Heart left ventricle (tissue), 16 donors: ENCODE measurements at regions not wholly inside any gene's neighbourhood (a gene's known extent, or its start where the extent isn't known, plus 50 kb on each side); places are given as distances from the start of the nearest gene placed in this dataset.

Experiments
- ATAC-seq, 4 donors: fragments of 200-7000 bp; cut with Tn5 transposase; one replicate each; pipeline ENCODE4 v1.9.1; 2020 to 2022; ENCODE audit warnings: moderate library complexity in 4 of 4, mild to moderate bottlenecking in 3 of 4, moderate number of reproducible peaks in 1 of 4
- DNase-seq, 5 donors: peaks; one replicate each; pipeline ENCODE4 v3.0.0-alpha.2; 2020
- H3K27ac ChIP-seq, 12 donors: fragments of 200-600 bp; sonication (generic) in 4 of 12; one replicate each; pipeline versions ENCODE4 v1.5.0 to v1.8.0; 2016 to 2022; ENCODE audit warnings: mild to moderate bottlenecking in 2 of 12
- H3K27me3 ChIP-seq, 9 donors: fragments of 200-600 bp; sonication (generic) in 2 of 9; one replicate each; pipeline versions ENCODE4 v1.5.1 to v1.8.0; 2016 to 2022; ENCODE audit warnings: mild to moderate bottlenecking in 3 of 9
- H3K36me3 ChIP-seq, 9 donors: fragments of 200-600 bp; sonication (generic) in 2 of 9; one replicate each; pipeline versions ENCODE4 v1.5.0 to v1.8.0; 2018 to 2022; ENCODE audit warnings: mild to moderate bottlenecking in 2 of 9
- H3K4me1 ChIP-seq, 12 donors: fragments of 200-600 bp; sonication (generic) in 4 of 12; one replicate each; pipeline versions ENCODE4 v1.5.0 to v1.8.0; 2016 to 2022; ENCODE audit warnings: mild to moderate bottlenecking in 3 of 12
- H3K4me3 ChIP-seq, 12 donors: fragments of 200-600 bp; sonication (generic) in 4 of 12; one replicate each; pipeline versions ENCODE4 v1.5.0 to v1.8.0; 2017 to 2022; ENCODE audit warnings: mild to moderate bottlenecking in 9 of 12, moderate library complexity in 4 of 12
- H3K9me3 ChIP-seq, 12 donors: fragments of 200-600 bp; sonication (generic) in 4 of 12; one replicate each; pipeline versions ENCODE4 v1.5.0 to v1.8.0; 2016 to 2022; ENCODE audit warnings: mild to moderate bottlenecking in 1 of 12
- POLR2A ChIP-seq, 2 donors: fragments of 450-650 bp; IDR thresholded peaks; one replicate each; pipeline ENCODE4 v1.6.1; 2017; ENCODE audit warnings: antibody characterized with exemption in 2 of 2, mild to moderate bottlenecking in 2 of 2, moderate library complexity in 2 of 2
- WGBS, 4 donors: extraction: QIAGEN DNeasy Blood & Tissue Kit in 2 of 4; methylation state at CpG; one replicate each; pipeline versions ENCODE4 v1.1.5 to v1.1.7; 2013 to 2018; 5-methylcytosine and 5-hydroxymethylcytosine counted together
- intact Hi-C, 10 donors: fragments of 100-400 bp; cut with DNase I; formaldehyde crosslinking; loops; one replicate each; pipeline versions ENCODE4 v1.11.1 to v1.14.2; 2022
- TF ChIP-seq, protein P1 (sequence below), 12 donors: fragments of 200-600 bp; sonication (generic) in 4 of 12; IDR thresholded peaks; one replicate each; pipeline versions ENCODE4 v1.5.0 to v1.8.0; 2018 to 2022; ENCODE audit warnings: antibody characterized with exemption in 12 of 12, mild to moderate bottlenecking in 5 of 12
- donor health status: ischemic (EF 13 %, LVEDD 7.1; RV severe dilation, severe dysfunction).
- donor health status: healthy with polysubstance abuse.
- donor health status: DM: no; HTN: yes; CAD: no.
- donor health status: DM: no; HTN: no; CAD: no.
- donor health status: ischemic (EF 25% LVEDD 6.9; RV normal size, moderate dysfunction).
- donor health status: ischemic (EF 25% LVEDD 5.7; RV mildly dilated, moderate dysfunction).
- donor health status: healthy.
- donor health status: DM: yes; HTN: yes; CAD: no.
- donor health status: ischemic (EF 35%, LVEDD 5.7; RV mildly dilated, moderate dysfunction).
- donor health status: nonischemic (EF 11% LVEDD 7.7; RV severe dilation, severe dysfunction).
- donor health status: DM: yes; HTN: yes; CAD: no.
- donor health status: PGD.
- donor health status: ischemic (EF 29% LVEDD 5.4; RV normal size, mild dysfunction).
- donor health status: nonischemic (EF 23%, LVEDD 6.1; RV moderate dilation, normal function).

- H3K36me3 ChIP-seq, result no peaks in the 10 kb centered on the region
- H3K9me3 ChIP-seq, result no peaks in the 10 kb centered on the region
- 74 to 77% (median 74%) methylated on average over 4 of the region's 4 CpGs for WGBS, 4 donors
- H3K4me3 ChIP-seq, result no peak overlapping the region
- ATAC-seq (no peak), DNase-seq (no peak)
- no peaks in the 10 kb centered on the region for H3K4me1 ChIP-seq
- TF ChIP-seq, protein P1, sequence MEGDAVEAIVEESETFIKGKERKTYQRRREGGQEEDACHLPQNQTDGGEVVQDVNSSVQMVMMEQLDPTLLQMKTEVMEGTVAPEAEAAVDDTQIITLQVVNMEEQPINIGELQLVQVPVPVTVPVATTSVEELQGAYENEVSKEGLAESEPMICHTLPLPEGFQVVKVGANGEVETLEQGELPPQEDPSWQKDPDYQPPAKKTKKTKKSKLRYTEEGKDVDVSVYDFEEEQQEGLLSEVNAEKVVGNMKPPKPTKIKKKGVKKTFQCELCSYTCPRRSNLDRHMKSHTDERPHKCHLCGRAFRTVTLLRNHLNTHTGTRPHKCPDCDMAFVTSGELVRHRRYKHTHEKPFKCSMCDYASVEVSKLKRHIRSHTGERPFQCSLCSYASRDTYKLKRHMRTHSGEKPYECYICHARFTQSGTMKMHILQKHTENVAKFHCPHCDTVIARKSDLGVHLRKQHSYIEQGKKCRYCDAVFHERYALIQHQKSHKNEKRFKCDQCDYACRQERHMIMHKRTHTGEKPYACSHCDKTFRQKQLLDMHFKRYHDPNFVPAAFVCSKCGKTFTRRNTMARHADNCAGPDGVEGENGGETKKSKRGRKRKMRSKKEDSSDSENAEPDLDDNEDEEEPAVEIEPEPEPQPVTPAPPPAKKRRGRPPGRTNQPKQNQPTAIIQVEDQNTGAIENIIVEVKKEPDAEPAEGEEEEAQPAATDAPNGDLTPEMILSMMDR (IDR thresholded peaks at IDR 0.05), result no peak
- TF ChIP-seq POLR2A (IDR thresholded peaks at IDR 0.05), result no peak
- intact Hi-C loops, result no loop called here
- no peaks in the 10 kb centered on the region for H3K27me3 ChIP-seq
- H3K27ac ChIP-seq, result no peak overlapping the region
These were observed 199.9 kb downstream of the SLC6A15 start for GRCh38 chr12:84712747-84713146.

DNA sequence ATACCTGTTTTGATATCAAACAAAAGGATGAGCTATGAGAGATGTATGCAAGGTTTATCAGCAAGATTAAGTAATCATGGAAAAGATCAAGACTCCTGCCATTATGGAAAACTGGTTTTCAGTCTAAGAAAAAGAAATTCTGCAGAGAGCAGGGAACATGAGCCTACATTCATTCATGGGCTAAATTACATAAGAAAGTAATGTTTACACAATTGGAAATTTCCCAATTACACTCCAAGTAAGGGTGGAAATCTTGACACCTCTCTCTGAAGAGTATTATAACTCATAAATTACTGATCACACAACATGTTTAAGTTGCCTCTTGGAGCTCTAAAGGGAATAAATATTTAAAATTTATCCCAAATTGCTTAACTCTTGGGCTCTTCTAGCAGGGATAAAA, 206.2 kb downstream of the SLC6A15 start:
- Histone ChIP-seq H3K4me1 (no peaks in the 10 kb centered on the region), H3K36me3 (no peaks in the 10 kb centered on the region), H3K27ac (no peak overlapping the region), H3K4me3 (no peak overlapping the region), H3K9me3 (no peaks in the 10 kb centered on the region), H3K27me3 (no peaks in the 10 kb centered on the region)
- intact Hi-C loops, result no loop called here
- no peak for ATAC-seq
- DNase-seq, result no peak
- TF ChIP-seq, protein P1 (IDR thresholded peaks at IDR 0.05), result no peak
- no peak for TF ChIP-seq POLR2A (IDR thresholded peaks at IDR 0.05)

GRCh38 chr12:84704856-84705255, 207.7 kb downstream of the SLC6A15 start:
- Histone ChIP-seq H3K27ac (no peak overlapping the region), H3K36me3 (no peaks in the 10 kb centered on the region), H3K27me3 (no peaks in the 10 kb centered on the region), H3K9me3 (no peaks in the 10 kb centered on the region), H3K4me1 (no peaks in the 10 kb centered on the region), H3K4me3 (no peak overlapping the region)
- ATAC-seq, result no peak
- no peak for TF ChIP-seq POLR2A (IDR thresholded peaks at IDR 0.05)
- TF ChIP-seq, protein P1 (IDR thresholded peaks at IDR 0.05), result no peak
- no peak for DNase-seq
- intact Hi-C loops, result no loop called here

DNA sequence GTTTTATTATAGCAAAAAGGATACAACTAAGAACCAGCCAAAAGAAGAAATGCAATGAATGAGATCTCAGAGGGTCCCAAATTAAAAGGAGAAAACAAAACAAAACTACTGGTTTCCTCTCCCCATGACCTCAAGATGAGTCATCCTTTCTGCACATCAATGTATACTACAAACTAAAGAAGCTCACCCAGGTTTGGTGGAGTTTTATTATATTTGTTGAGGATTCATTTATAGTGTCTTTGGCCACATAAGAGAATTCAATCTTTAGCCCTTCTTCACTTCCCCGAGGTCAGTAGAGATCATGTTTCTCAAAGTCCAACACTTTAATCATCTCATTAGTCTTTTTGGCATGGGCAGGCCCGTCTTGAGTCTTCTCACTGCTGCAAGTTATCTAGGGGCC, 210.6 kb downstream of the SLC6A15 start:
- H3K27ac ChIP-seq, result no peak overlapping the region
- intact Hi-C loops, result no loop called here
- no peaks in the 10 kb centered on the region for H3K4me1 ChIP-seq
- H3K36me3 ChIP-seq, result no peaks in the 10 kb centered on the region
- no peak for DNase-seq
- ATAC-seq, result no peak
- H3K27me3 ChIP-seq, result no peaks in the 10 kb centered on the region
- no peak for TF ChIP-seq POLR2A (IDR thresholded peaks at IDR 0.05)
- TF ChIP-seq, protein P1 (IDR thresholded peaks at IDR 0.05), result no peak
- 65 to 74% (median 70%) methylated on average over 2 of the region's 2 CpGs for WGBS, 4 donors
- no peaks in the 10 kb centered on the region for H3K9me3 ChIP-seq
- H3K4me3 ChIP-seq, result no peak overlapping the region
